ENCODE measurements at regions not wholly inside any gene's neighbourhood (a gene's known extent, or its start where the extent isn't known, plus 50 kb on each side); places are given as distances from the start of the nearest gene placed in this dataset.

GRCh38 chr21:35982717-35983116 is 77.6 kb downstream of the SETD4 start:
- POLR2A ChIA-PET: no interaction called here

More at GRCh38 chr21:35982717-35983116, 77.6 kb downstream of the SETD4 start:
- H3K36me3 ChIP-seq (replicated peaks in 1 of 2; ENCODE audit: control insufficient read depth in 1 of 2, insufficient read depth in 2 of 2, low read length in 1 of 2): no peaks in the 10 kb centered on the region
- TF ChIP-seq RAD21 (IDR thresholded peaks at IDR 0.05; ENCODE audit: low read length) (no peak), TAF1 (IDR thresholded peaks at IDR 0.05; ENCODE audit: borderline replicate concordance, low read depth, low read length) (no peak), ELF1 (IDR thresholded peaks at IDR 0.05) (no peak), REST (IDR thresholded peaks at IDR 0.05; ENCODE audit: low read depth, low read length) (no peak), POLR2AphosphoS5 (IDR thresholded peaks at IDR 0.05; ENCODE audit: low read depth, low read length) (no peak), NRF1 (IDR thresholded peaks at IDR 0.05; ENCODE audit: low read depth, low read length) (no peak), GATA2 (CRISPR knock-in tag; IDR thresholded peaks at IDR 0.05) (no peak), FOXJ3 (CRISPR knock-in tag; IDR thresholded peaks at IDR 0.05) (no peak), USF1 (IDR thresholded peaks at IDR 0.05; ENCODE audit: borderline replicate concordance, low read depth) (no peak), IRF3 (IDR thresholded peaks at IDR 0.05; ENCODE audit: low read depth, low read length) (no peak), GABPA (IDR thresholded peaks at IDR 0.05; ENCODE audit: low read depth) (no peak), SMC3 (IDR thresholded peaks at IDR 0.05; ENCODE audit: low read depth, low read length) (no peak)
- no peaks in the 10 kb centered on the region for H3K9me2 ChIP-seq
- no peak overlapping the region for H3K27ac ChIP-seq (ENCODE audit: low read depth in 2 of 2, low read length in 1 of 2)
- no peaks in the 10 kb centered on the region for H3K79me2 ChIP-seq (ENCODE audit: insufficient read depth)
- no peaks in the 10 kb centered on the region for H3F3A ChIP-seq (replicated peaks; ENCODE audit: insufficient read depth)
- 37% methylated on average over 5 of the region's 5 CpGs for WGBS (ENCODE audit: low lambda C conversion rate)
- no peaks in the 10 kb centered on the region for H4K20me1 ChIP-seq (ENCODE audit: insufficient read depth)
- H3K4me3 ChIP-seq (ENCODE audit: low read depth in 2 of 2, low read length in 1 of 2): no peak overlapping the region
- H3K9me3 ChIP-seq: no peaks in the 10 kb centered on the region
- H3K4me2 ChIP-seq: no peak overlapping the region
- H3K4me1 ChIP-seq (ENCODE audit: control insufficient read depth in 1 of 2, insufficient read depth in 2 of 2, low read depth in 1 of 2, low read length in 1 of 2): no peaks in the 10 kb centered on the region
- H3K9ac ChIP-seq: no peak overlapping the region
- no peak for DNase-seq
- CTCF ChIA-PET: interaction anchor here (0.9 kb wide), 1 partner anchor 45 kb away, joined by 3 read pairs; no protein-coding TSS in a partner anchor
- peaks cover 7% of the 10 kb centered on the region; the same call in 1 of the 2 replicates for H3K27me3 ChIP-seq (ENCODE audit: insufficient read depth)
- no peak overlapping the region for H2AFZ ChIP-seq (ENCODE audit: low read depth)

Measured in SK-N-SH (cell line).